ENCODE measurements at regions not wholly inside any gene's neighbourhood (a gene's known extent, or its start where the extent isn't known, plus 50 kb on each side); places are given as distances from the start of the nearest gene placed in this dataset.

DNA sequence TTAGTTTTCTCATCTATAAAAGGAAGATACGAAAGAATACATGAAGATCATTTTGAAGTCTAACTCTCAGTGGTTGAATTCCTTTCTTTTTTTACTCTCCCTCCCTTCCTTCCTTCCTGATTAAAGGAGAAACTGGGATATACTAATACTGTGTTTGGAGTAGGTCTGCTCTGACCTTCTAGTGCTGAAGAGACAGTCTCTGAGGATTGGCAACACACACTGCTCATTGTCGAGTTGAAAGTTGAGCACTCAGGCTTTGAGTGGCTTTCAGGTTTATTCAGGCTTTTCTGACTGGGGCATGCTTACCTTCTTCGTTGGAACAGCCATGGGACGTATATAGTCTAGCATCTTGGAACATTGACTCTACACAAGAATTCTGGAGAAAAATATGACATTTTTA is 86.9 kb upstream of the RPS23 start:
- no peak overlapping the region for H3K4me3 ChIP-seq (replicated peaks; ENCODE audit: low read depth, low read length)
- no peak for TF ChIP-seq CTCF (IDR thresholded peaks at IDR 0.05; ENCODE audit: low read depth, low read length, missing control alignments)
- DNase-seq (ENCODE audit: extremely low read depth, low read depth), result no peak

- no peak for DNase-seq (ENCODE audit: extremely low read depth, low read depth)
- peak; percentile 43 for TF ChIP-seq CTCF (IDR thresholded peaks at IDR 0.05; ENCODE audit: low read depth, low read length, missing control alignments)
- H3K4me3 ChIP-seq (replicated peaks; ENCODE audit: low read depth, low read length), result no peak overlapping the region
Measured at GRCh38 chr5:82364497-82364896, 86.3 kb upstream of the RPS23 start.

GRCh38 chr5:82363524-82363923 is 85.4 kb upstream of the RPS23 start:
- no peak for TF ChIP-seq CTCF (IDR thresholded peaks at IDR 0.05; ENCODE audit: low read depth, low read length, missing control alignments)
- DNase-seq (ENCODE audit: extremely low read depth, low read depth), result no peak
- no peak overlapping the region for H3K4me3 ChIP-seq (replicated peaks; ENCODE audit: low read depth, low read length)

GRCh38 chr5:82362636-82363035 is 84.5 kb upstream of the RPS23 start:
- TF ChIP-seq CTCF (IDR thresholded peaks at IDR 0.05; ENCODE audit: low read depth, low read length, missing control alignments), result no peak
- DNase-seq (ENCODE audit: extremely low read depth, low read depth), result no peak
- no peak overlapping the region for H3K4me3 ChIP-seq (replicated peaks; ENCODE audit: low read depth, low read length)

DNA sequence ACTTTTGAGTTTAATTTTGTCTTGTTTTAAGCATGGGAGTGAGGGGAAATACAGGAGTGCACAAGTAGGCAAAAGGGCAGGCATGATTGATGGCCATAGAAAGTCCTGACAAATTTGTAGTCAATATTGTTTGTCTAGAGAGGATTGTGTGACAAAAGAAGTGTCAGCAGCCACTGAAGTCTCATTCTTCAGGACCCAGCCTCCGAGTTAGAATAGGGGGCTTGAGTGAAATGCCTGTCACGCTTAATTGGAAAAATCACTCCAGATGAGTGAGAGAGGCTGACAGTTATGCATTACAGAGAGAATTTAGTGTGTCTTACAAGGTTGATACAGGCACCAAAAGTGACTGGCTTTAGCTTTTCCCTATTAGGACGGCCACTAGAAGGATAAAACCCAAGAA is 81.9 kb upstream of the RPS23 start:
- no peak for DNase-seq (ENCODE audit: extremely low read depth, low read depth)
- no peak overlapping the region for H3K4me3 ChIP-seq (replicated peaks; ENCODE audit: low read depth, low read length)
- no peak for TF ChIP-seq CTCF (IDR thresholded peaks at IDR 0.05; ENCODE audit: low read depth, low read length, missing control alignments)

DNA sequence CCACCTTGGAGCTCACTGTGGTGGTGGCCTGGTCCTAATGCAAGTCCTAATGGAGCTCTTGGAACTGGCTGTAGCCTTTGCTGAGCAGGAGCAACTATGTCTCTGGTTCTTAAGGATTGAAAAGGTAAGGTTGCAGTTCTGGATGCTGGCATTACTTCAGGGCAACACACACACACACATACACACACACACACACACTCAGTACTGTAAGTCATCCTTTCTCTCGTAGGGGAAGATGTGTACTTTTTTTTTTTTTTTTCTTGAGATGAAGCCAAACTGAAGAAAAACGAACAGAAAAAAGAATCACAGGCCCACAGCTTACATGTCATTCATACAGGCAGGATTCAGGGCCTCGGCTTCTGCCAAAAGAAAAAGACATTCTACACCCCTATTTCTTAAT is 81.1 kb upstream of the RPS23 start:
- no peak for DNase-seq (ENCODE audit: extremely low read depth, low read depth)
- no peak for TF ChIP-seq CTCF (IDR thresholded peaks at IDR 0.05; ENCODE audit: low read depth, low read length, missing control alignments)
- H3K4me3 ChIP-seq (replicated peaks; ENCODE audit: low read depth, low read length), result no peak overlapping the region

- no peak for TF ChIP-seq CTCF (IDR thresholded peaks at IDR 0.05; ENCODE audit: low read depth, low read length, missing control alignments)
- no peak for DNase-seq (ENCODE audit: extremely low read depth, low read depth)
- H3K4me3 ChIP-seq (replicated peaks; ENCODE audit: low read depth, low read length), result no peak overlapping the region
Measured at GRCh38 chr5:82358457-82358856, 80.3 kb upstream of the RPS23 start.
